GM19395 (cell line): ENCODE measurements at regions not wholly inside any gene's neighbourhood (a gene's known extent, or its start where the extent isn't known, plus 50 kb on each side); places are given as distances from the start of the nearest gene placed in this dataset.

Source experiments
- ATAC-seq: cut with Tn5 transposase; IDR thresholded peaks from one replicate; pipeline ENCODE4 v1.9.1; 2021; ENCODE audit warnings: mild to moderate bottlenecking, moderate library complexity; ENCODE audit not compliant: unreplicated experiment

GRCh38 chr7:155201325-155202087, 96.2 kb upstream of the INSIG1 start:
- ATAC-seq: no peak

GRCh38 chr7:155202106-155202871, 95.4 kb upstream of the INSIG1 start:
- no peak for ATAC-seq

GRCh38 chr7:155203059-155203881, 94.4 kb upstream of the INSIG1 start:
- ATAC-seq: no peak

- ATAC-seq: no peak
Measured at GRCh38 chr7:155203882-155204691, 93.6 kb upstream of the INSIG1 start.

GRCh38 chr7:155204744-155205367, 92.8 kb upstream of the INSIG1 start:
- no peak for ATAC-seq

GRCh38 chr7:155205368-155206317, 92.0 kb upstream of the INSIG1 start:
- peak; percentile 89 for ATAC-seq

- peak; percentile 46 for ATAC-seq
Measured at GRCh38 chr7:155206318-155207020, 91.2 kb upstream of the INSIG1 start.

- no peak for ATAC-seq
Measured at GRCh38 chr7:155207326-155208002, 90.2 kb upstream of the INSIG1 start.

- ATAC-seq: no peak
Measured at GRCh38 chr7:155208681-155209477, 88.8 kb upstream of the INSIG1 start.

- no peak for ATAC-seq
Measured at GRCh38 chr7:155209478-155210319, 88.0 kb upstream of the INSIG1 start.

GRCh38 chr7:155210356-155210755, 87.3 kb upstream of the INSIG1 start:
- no peak for ATAC-seq

- ATAC-seq: no peak
Measured at GRCh38 chr7:155211173-155211572, 86.5 kb upstream of the INSIG1 start.

GRCh38 chr7:155211761-155212160, 85.9 kb upstream of the INSIG1 start:
- no peak for ATAC-seq

- no peak for ATAC-seq
Measured at GRCh38 chr7:155212301-155213015, 85.2 kb upstream of the INSIG1 start.

GRCh38 chr7:155213385-155213784, 84.3 kb upstream of the INSIG1 start:
- no peak for ATAC-seq
